DOHH2 (cell line): ENCODE measurements at regions not wholly inside any gene's neighbourhood (a gene's known extent, or its start where the extent isn't known, plus 50 kb on each side); places are given as distances from the start of the nearest gene placed in this dataset.
A peak's percentile ranks its signal among the peaks of the same experiment; 100 is the strongest.

Experiments used
- H3F3A ChIP-seq: fragments of 200-600 bp; sonication (generic), shearing (Covaris generic); 2 replicates; pipeline ENCODE4 v1.6.0; 2016; ENCODE audit warnings: antibody characterized with exemption, mild to moderate bottlenecking; ENCODE audit not compliant: control insufficient read depth, insufficient read depth
- H3K27ac ChIP-seq: fragments of 200-600 bp; sonication (generic); 2 replicates; pipeline ENCODE4 v1.5.1; 2014; ENCODE audit warnings: low read depth, mild to moderate bottlenecking, low read length, moderate library complexity
- H3K27me3 ChIP-seq: fragments of 200-600 bp; sonication (generic); 2 replicates; pipeline ENCODE4 v1.6.1; 2014; ENCODE audit warnings: mild to moderate bottlenecking, low read length, mixed read lengths; ENCODE audit not compliant: control insufficient read depth
- H3K36me3 ChIP-seq: fragments of 200-600 bp; sonication (generic); 2 replicates; pipeline ENCODE4 v1.6.1; 2014; ENCODE audit warnings: mild to moderate bottlenecking, low read length, moderate library complexity, mixed read lengths; ENCODE audit not compliant: control insufficient read depth
- H3K4me1 ChIP-seq: fragments of 200-600 bp; sonication (generic); 2 replicates; pipeline ENCODE4 v1.6.1; 2014; ENCODE audit warnings: mild to moderate bottlenecking, low read length, mixed read lengths; ENCODE audit not compliant: control insufficient read depth
- H3K4me2 ChIP-seq: fragments of 200-600 bp; sonication (generic); 2 replicates; pipeline ENCODE4 v1.6.0; 2014; ENCODE audit warnings: mild to moderate bottlenecking, low read length, moderate library complexity
- H3K4me3 ChIP-seq: fragments of 200-600 bp; sonication (generic); 2 replicates; pipeline ENCODE4 v1.5.1; 2014; ENCODE audit warnings: mild to moderate bottlenecking, low read length, mixed read lengths
- H3K79me2 ChIP-seq: fragments of 200-600 bp; sonication (generic); 2 replicates; pipeline ENCODE4 v1.6.1; 2014; ENCODE audit warnings: mild to moderate bottlenecking, low read length, mixed read lengths; ENCODE audit not compliant: control insufficient read depth
- H3K9me2 ChIP-seq: fragments of 200-600 bp; sonication (generic); replicated peaks from 2 replicates; pipeline ENCODE4 v1.6.1; 2014; ENCODE audit warnings: mild to moderate bottlenecking, low read length, mixed read lengths; ENCODE audit not compliant: control insufficient read depth
- H3K9me3 ChIP-seq: fragments of 200-600 bp; sonication (generic); 2 replicates; pipeline ENCODE4 v1.6.1; 2014; ENCODE audit warnings: antibody characterized with exemption, low read length, mixed read lengths; ENCODE audit not compliant: control insufficient read depth, insufficient read depth
- H4K20me1 ChIP-seq: fragments of 200-600 bp; sonication (generic); 2 replicates; pipeline ENCODE4 v1.6.0; 2014; ENCODE audit warnings: low read depth, mild to moderate bottlenecking, antibody characterized with exemption, low read length, moderate library complexity; ENCODE audit not compliant: control insufficient read depth, insufficient read depth
- EZH2phosphoT487 ChIP-seq: fragments of 200-600 bp; sonication (generic); IDR thresholded peaks from 2 replicates; pipeline ENCODE4 v1.6.1; 2017; ENCODE audit warnings: borderline replicate concordance, mild to moderate bottlenecking, antibody characterized with exemption, low read length, moderate library complexity, mixed read lengths
- TF ChIP-seq, protein P1 (sequence below): fragments of 200-600 bp; sonication (generic); IDR thresholded peaks from one replicate; pipeline ENCODE4 v1.5.1; 2014; ENCODE audit warnings: antibody characterized with exemption, mild to moderate bottlenecking, low read depth, low read length; ENCODE audit not compliant: poor library complexity, severe bottlenecking

DNA sequence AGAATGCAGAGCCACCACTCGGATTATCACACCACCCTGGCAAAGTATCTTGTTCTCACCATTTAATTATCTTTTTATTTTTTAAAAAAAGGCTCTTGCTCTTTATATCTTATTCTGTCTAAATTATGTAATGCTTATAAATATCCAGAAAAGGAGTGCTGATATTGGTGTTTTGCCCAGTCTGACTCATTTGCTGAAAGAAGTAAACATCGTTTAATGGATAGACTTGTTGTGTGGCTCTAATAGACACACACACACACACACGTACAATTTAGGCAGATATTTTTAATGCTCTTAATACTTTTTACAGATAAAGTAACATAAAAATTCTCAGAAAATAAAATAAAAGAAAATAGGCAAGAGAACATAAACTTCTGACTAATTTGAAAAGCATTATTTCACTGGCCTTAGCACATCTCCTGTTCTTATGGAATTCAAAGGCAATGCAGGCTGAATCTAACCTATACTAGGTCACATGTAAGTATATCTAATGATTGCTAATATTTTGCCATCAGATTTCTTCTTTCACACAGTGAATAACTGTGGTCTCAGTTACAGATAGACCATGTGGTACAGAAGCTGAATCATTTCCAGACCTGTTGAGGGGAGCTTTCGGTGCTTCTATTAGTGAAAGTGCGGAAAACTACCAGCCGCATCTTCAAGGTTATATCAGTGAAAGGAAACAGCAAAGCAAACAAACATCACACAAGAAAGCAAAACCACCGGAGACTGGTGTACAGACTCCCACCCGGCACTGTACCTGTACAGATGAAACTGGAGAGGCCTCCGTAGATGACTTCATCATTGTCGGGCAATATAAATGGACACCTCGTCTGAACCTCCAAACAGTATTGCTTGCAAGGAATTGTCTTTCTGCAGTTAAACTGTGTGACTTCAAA, 642.1 kb upstream of the ARGLU1 start:
- H3K27me3 ChIP-seq = no peaks in the 10 kb centered on the region
- no peak overlapping the region for H3K4me3 ChIP-seq
- H3K4me2 ChIP-seq = no peak overlapping the region
- H3K79me2 ChIP-seq = no peaks in the 10 kb centered on the region
- H3K27ac ChIP-seq = no peak overlapping the region
- no peak for TF ChIP-seq EZH2phosphoT487
- TF ChIP-seq, protein P1, sequence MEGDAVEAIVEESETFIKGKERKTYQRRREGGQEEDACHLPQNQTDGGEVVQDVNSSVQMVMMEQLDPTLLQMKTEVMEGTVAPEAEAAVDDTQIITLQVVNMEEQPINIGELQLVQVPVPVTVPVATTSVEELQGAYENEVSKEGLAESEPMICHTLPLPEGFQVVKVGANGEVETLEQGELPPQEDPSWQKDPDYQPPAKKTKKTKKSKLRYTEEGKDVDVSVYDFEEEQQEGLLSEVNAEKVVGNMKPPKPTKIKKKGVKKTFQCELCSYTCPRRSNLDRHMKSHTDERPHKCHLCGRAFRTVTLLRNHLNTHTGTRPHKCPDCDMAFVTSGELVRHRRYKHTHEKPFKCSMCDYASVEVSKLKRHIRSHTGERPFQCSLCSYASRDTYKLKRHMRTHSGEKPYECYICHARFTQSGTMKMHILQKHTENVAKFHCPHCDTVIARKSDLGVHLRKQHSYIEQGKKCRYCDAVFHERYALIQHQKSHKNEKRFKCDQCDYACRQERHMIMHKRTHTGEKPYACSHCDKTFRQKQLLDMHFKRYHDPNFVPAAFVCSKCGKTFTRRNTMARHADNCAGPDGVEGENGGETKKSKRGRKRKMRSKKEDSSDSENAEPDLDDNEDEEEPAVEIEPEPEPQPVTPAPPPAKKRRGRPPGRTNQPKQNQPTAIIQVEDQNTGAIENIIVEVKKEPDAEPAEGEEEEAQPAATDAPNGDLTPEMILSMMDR = no peak
- H4K20me1 ChIP-seq = no peaks in the 10 kb centered on the region
- no peaks in the 10 kb centered on the region for H3K36me3 ChIP-seq
- H3K9me3 ChIP-seq = no peaks in the 10 kb centered on the region
- H3K9me2 ChIP-seq = no peaks in the 10 kb centered on the region
- no peaks in the 10 kb centered on the region for H3F3A ChIP-seq
- H3K4me1 ChIP-seq = no peaks in the 10 kb centered on the region

DNA sequence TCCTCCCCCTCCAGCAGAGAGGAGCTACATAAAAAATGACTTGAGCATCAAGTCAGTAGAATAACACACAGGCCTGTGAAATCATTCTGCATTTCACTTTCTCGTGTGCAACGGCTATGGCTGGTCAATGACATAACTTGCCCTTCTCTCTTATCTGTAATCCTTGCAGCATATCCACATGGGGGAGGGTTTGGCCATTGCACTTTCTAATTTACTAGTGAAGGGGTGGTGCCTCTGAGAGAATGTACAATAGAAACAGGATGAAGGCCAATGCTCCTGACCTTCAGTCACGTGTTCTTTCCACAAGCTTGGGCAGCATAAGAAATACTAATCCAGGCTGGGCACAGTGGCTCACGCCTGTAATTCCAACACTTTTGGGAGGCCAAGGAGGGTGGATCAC, 641.0 kb upstream of the ARGLU1 start:
- TF ChIP-seq EZH2phosphoT487 = no peak
- TF ChIP-seq, protein P1 = no peak
- no peaks in the 10 kb centered on the region for H3K79me2 ChIP-seq

DNA sequence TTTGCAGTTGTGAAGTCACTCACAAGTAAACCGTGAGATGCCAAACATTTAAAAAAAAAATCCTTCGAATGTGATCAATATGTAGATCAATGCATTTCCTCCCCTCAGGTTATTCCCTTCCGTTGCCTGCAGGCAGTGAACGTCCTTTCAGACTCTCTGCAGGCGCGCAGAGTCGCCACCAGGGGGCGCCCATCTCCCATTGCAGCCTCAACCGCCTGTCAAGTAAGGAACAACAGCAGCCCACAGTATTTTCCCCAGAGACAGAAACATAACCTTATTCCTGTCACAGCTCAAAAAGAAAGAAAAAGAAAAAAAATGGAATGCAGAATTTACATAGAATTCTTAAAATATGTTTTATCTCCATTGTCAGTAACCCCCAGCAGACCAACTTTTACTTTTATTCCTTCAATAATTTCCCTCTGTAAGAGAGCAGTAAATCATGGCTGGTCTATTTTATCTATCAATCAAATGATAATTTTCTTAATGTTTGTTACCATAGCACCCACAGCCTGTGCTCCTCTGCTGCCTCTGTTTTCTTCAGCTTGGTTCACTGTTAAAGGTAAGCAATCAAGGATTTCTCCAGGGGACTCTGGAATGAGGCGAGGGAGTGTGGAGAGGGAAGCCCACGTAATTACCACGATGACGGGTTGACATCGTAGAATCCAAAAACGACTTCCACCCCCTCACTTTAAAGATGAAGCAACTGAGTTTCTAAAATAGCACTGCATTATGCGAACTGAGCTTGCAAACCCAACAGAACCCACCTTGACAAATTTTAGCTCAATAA, 637.6 kb upstream of the ARGLU1 start:
- no peaks in the 10 kb centered on the region for H3K4me1 ChIP-seq
- no peaks in the 10 kb centered on the region for H3K27me3 ChIP-seq
- H3F3A ChIP-seq = no peaks in the 10 kb centered on the region
- no peaks in the 10 kb centered on the region for H3K9me2 ChIP-seq
- H3K4me2 ChIP-seq = no peak overlapping the region
- H3K36me3 ChIP-seq = no peaks in the 10 kb centered on the region
- H3K4me3 ChIP-seq = no peak overlapping the region
- no peak overlapping the region for H3K27ac ChIP-seq
- TF ChIP-seq EZH2phosphoT487 = no peak
- TF ChIP-seq, protein P1 = peak; percentile 92
- no peaks in the 10 kb centered on the region for H3K9me3 ChIP-seq
- H3K79me2 ChIP-seq = no peaks in the 10 kb centered on the region
- no peaks in the 10 kb centered on the region for H4K20me1 ChIP-seq

More for the DNA sequence above, 641.0 kb upstream of the ARGLU1 start:
- no peaks in the 10 kb centered on the region for H3K9me3 ChIP-seq
- H3K27ac ChIP-seq = no peak overlapping the region
- no peaks in the 10 kb centered on the region for H3K9me2 ChIP-seq
- H3K4me1 ChIP-seq = no peaks in the 10 kb centered on the region
- H3F3A ChIP-seq = no peaks in the 10 kb centered on the region
- H3K4me3 ChIP-seq = no peak overlapping the region
- no peak overlapping the region for H3K4me2 ChIP-seq
- H4K20me1 ChIP-seq = no peaks in the 10 kb centered on the region
- H3K27me3 ChIP-seq = no peaks in the 10 kb centered on the region
- H3K36me3 ChIP-seq = no peaks in the 10 kb centered on the region
